Bronchial epithelial cell (primary cell): ENCODE measurements at regions not wholly inside any gene's neighbourhood (a gene's known extent, or its start where the extent isn't known, plus 50 kb on each side); places are given as distances from the start of the nearest gene placed in this dataset.

ENCODE experiments used
- DNase-seq: peaks from one replicate; pipeline ENCODE4 v3.0.0-alpha.2; 2010; ENCODE audit warnings: low read depth
- FAIRE-seq: peaks from 2 replicates; lab custom pipeline; 2011; peaks lifted over from hg19 to GRCh38; lab: Jason Lieb, UNC
- H3K27me3 ChIP-seq: 2 replicates; pipeline ENCODE4 v1.5.1; 2011; ENCODE audit warnings: low read length; ENCODE audit not compliant: control insufficient read depth, insufficient read depth
- H3K36me3 ChIP-seq: 2 replicates; pipeline ENCODE4 v1.5.1; 2011; ENCODE audit warnings: low read length; ENCODE audit not compliant: control insufficient read depth, insufficient read depth
- H3K4me3 ChIP-seq: 2 replicates; pipeline ENCODE4 v1.5.1; 2011; ENCODE audit warnings: mild to moderate bottlenecking, low read depth, low read length, control low read depth
- TF ChIP-seq, protein P1 (sequence below): IDR thresholded peaks from 2 replicates; pipeline ENCODE4 v1.5.1; 2011; ENCODE audit warnings: mild to moderate bottlenecking, moderate library complexity, low read length, control low read depth, inconsistent platforms; ENCODE audit not compliant: insufficient read depth, severe bottlenecking

GRCh38 chr11:41784513-41785335 lies 325.3 kb upstream of the LRRC4C start:
- TF ChIP-seq, protein P1, sequence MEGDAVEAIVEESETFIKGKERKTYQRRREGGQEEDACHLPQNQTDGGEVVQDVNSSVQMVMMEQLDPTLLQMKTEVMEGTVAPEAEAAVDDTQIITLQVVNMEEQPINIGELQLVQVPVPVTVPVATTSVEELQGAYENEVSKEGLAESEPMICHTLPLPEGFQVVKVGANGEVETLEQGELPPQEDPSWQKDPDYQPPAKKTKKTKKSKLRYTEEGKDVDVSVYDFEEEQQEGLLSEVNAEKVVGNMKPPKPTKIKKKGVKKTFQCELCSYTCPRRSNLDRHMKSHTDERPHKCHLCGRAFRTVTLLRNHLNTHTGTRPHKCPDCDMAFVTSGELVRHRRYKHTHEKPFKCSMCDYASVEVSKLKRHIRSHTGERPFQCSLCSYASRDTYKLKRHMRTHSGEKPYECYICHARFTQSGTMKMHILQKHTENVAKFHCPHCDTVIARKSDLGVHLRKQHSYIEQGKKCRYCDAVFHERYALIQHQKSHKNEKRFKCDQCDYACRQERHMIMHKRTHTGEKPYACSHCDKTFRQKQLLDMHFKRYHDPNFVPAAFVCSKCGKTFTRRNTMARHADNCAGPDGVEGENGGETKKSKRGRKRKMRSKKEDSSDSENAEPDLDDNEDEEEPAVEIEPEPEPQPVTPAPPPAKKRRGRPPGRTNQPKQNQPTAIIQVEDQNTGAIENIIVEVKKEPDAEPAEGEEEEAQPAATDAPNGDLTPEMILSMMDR: no peak
- Histone ChIP-seq H3K27me3 (no peaks in the 10 kb centered on the region), H3K4me3 (no peak overlapping the region), H3K36me3 (no peaks in the 10 kb centered on the region)
- FAIRE-seq: no peak
- peak; percentile 98 for DNase-seq

- no peak for FAIRE-seq
- Histone ChIP-seq H3K4me3 (no peak overlapping the region), H3K27me3 (no peaks in the 10 kb centered on the region), H3K36me3 (no peaks in the 10 kb centered on the region)
- DNase-seq: no peak
- TF ChIP-seq, protein P1: no peak
Measured at GRCh38 chr11:41786087-41786486, 326.6 kb upstream of the LRRC4C start.

DNA sequence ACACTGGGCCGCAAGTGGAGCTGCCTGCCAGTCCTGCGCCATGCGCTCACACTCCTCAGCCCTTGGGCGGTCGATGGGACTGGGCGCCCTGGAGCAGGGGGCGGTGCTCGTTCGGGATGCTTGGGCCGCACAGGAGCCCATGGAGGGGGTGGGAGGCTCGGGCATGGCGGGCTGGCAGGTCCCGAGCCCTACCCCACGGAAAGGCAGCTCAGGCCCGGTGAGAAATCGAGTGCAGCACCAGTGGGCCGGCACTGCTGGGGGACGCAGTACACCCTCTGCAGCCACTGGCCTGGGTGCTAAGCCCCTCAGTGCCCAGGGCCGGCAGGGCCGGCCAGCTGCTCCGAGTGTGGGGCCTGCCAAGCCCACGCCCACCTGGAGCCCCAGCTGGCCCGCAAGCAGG lies 328.7 kb upstream of the LRRC4C start:
- DNase-seq (no peak), FAIRE-seq (no peak)
- Histone ChIP-seq H3K36me3 (no peaks in the 10 kb centered on the region), H3K4me3 (no peak overlapping the region), H3K27me3 (no peaks in the 10 kb centered on the region)
- TF ChIP-seq, protein P1: no peak

DNA sequence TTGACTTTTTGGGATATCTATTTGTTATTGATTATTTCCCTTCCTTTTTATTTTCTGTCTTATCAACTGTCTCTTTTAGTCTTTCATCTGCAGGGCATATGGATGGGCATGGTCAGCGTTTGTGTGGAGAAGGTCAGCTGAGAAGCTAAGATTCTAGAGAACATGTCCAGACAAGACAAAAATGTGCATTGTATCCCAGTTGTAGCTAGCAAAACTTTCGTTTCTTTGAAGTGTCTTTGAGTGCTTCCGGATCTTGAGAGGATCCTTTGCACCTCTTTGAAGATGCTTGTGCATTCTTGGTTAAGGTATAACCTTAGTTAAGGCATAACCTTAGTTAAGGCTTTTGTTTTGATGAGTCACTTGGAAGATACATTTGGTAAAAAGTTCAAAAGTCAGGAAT lies 329.9 kb upstream of the LRRC4C start:
- no peaks in the 10 kb centered on the region for H3K36me3 ChIP-seq
- no peak for FAIRE-seq
- TF ChIP-seq, protein P1: no peak
- DNase-seq: peak; percentile 61
- no peaks in the 10 kb centered on the region for H3K27me3 ChIP-seq
- H3K4me3 ChIP-seq: no peak overlapping the region

DNA sequence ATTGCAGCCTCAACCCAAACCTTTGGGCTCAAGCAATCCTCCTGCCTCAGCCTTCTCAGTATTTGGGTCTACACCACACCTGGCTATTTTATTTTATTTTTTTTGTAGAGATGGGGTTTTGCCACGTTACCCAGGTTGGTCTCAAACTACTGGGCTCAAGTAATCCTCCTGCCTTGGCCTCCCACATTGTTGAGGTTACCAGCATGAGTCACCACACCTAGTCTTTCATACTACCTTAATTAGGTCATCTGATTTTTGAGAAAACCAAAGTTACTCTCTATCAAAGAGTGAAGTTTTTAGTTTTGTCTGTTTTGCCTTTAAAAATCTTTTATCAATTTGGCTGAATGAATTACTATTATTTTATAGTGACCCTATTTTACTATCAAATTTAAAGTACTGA lies 335.6 kb upstream of the LRRC4C start:
- TF ChIP-seq, protein P1: no peak
- peak; percentile 14 for DNase-seq
- H3K27me3 ChIP-seq: no peaks in the 10 kb centered on the region
- no peak for FAIRE-seq
- H3K36me3 ChIP-seq: no peaks in the 10 kb centered on the region
- H3K4me3 ChIP-seq: no peak overlapping the region
